ENCODE measurements at regions not wholly inside any gene's neighbourhood (a gene's known extent, or its start where the extent isn't known, plus 50 kb on each side); places are given as distances from the start of the nearest gene placed in this dataset.

DNA sequence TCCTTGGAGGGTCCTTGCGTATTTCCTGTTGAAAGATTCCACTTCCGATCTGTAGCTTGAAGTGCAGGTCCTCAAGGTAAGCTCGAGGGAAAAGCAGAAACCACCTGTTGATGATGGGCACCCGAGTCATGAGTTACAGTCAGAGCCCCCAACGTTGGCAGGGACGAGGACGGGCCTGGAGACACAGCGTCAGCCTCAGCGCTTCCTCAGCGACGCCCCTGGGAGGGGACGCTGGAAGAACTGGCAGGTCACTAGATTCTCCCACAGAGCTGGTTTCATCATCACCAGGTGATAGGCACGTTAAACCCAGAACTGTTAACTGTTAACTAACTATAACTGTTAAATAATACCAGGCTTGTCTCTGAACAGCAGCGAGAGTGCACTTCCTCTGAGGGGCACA is 101.8 kb downstream of the TNFAIP2 start:
- no peak overlapping the region for H3K4me3 Mint-ChIP-seq (ENCODE audit: unreplicated experiment)
- H3K27ac Mint-ChIP-seq (ENCODE audit: unreplicated experiment), result no peak overlapping the region
- no peaks in the 10 kb centered on the region for H3K9me3 Mint-ChIP-seq (ENCODE audit: low read depth)
- no peaks in the 10 kb centered on the region for H3K4me1 Mint-ChIP-seq (ENCODE audit: low read depth)
- peaks cover 20% of the 10 kb centered on the region for H3K27me3 Mint-ChIP-seq (ENCODE audit: low read depth)
- DNase-seq (ENCODE audit: low spot score), result peak; percentile 60
- TF ChIP-seq, protein P1, sequence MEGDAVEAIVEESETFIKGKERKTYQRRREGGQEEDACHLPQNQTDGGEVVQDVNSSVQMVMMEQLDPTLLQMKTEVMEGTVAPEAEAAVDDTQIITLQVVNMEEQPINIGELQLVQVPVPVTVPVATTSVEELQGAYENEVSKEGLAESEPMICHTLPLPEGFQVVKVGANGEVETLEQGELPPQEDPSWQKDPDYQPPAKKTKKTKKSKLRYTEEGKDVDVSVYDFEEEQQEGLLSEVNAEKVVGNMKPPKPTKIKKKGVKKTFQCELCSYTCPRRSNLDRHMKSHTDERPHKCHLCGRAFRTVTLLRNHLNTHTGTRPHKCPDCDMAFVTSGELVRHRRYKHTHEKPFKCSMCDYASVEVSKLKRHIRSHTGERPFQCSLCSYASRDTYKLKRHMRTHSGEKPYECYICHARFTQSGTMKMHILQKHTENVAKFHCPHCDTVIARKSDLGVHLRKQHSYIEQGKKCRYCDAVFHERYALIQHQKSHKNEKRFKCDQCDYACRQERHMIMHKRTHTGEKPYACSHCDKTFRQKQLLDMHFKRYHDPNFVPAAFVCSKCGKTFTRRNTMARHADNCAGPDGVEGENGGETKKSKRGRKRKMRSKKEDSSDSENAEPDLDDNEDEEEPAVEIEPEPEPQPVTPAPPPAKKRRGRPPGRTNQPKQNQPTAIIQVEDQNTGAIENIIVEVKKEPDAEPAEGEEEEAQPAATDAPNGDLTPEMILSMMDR (IDR thresholded peaks at IDR 0.05), result no peak
- H3K36me3 Mint-ChIP-seq (ENCODE audit: low read depth), result peaks cover 1% of the 10 kb centered on the region

DNA sequence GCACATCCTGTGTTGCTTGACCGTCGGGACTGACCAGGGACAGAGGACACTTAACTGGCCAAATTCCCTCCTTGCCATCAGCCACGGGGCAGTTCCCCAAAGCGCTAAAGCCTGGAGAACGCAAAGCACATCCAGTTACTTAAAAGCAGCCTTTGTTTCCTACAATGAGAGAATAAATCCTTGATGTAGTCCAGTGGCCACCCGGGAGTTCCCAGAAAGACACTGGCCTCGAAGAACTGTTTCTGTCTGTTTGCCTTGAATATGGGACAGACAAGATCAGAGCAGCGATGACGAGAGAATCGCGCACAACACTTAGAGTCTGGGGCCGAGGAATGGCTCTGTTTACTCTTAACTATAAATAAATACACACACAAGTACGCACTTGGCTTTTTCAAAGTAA is 102.2 kb downstream of the TNFAIP2 start:
- Mint-ChIP-seq H3K4me1 (ENCODE audit: low read depth) (no peaks in the 10 kb centered on the region), H3K36me3 (ENCODE audit: low read depth) (peaks cover 1% of the 10 kb centered on the region), H3K27ac (ENCODE audit: unreplicated experiment) (no peak overlapping the region), H3K27me3 (ENCODE audit: low read depth) (peaks cover 20% of the 10 kb centered on the region), H3K9me3 (ENCODE audit: low read depth) (no peaks in the 10 kb centered on the region), H3K4me3 (ENCODE audit: unreplicated experiment) (no peak overlapping the region)
- TF ChIP-seq, protein P1 (IDR thresholded peaks at IDR 0.05), result no peak
- DNase-seq (ENCODE audit: low spot score), result peak; percentile 38

DNA sequence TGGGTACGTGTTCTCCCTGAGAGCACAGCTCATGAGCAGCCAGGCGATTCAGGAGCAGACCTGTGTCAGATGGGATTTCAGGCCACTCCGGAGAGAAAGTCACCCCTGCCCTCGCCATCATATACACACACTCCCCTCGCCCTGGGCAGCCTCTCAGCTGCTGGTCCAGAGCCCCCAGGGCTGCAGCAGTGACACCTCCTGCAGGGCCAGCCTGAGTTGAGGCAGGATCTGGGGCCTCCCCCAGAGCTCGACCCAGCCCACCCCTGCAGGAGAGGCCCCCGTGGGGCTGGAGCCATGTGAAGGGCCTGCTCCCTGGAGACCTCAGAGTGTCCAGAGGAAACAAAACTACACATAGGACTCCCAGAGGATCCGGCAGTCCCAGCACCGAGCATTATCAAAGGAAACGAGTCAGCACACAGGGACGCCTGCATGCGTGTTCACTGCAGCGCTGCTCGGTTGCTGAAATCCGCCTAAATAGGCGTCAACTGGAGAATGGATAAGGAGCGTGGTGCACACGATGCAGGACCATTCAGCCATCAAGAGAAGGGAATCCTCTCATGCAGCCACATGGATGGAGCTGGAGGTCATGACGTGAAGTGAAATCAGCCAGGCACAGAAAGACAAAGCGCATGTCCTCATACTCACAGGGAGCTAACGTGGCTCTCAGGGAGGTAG is 104.0 kb downstream of the TNFAIP2 start:
- Mint-ChIP-seq H3K36me3 (ENCODE audit: low read depth) (peaks cover 1% of the 10 kb centered on the region), H3K27ac (ENCODE audit: unreplicated experiment) (no peak overlapping the region)

DNA sequence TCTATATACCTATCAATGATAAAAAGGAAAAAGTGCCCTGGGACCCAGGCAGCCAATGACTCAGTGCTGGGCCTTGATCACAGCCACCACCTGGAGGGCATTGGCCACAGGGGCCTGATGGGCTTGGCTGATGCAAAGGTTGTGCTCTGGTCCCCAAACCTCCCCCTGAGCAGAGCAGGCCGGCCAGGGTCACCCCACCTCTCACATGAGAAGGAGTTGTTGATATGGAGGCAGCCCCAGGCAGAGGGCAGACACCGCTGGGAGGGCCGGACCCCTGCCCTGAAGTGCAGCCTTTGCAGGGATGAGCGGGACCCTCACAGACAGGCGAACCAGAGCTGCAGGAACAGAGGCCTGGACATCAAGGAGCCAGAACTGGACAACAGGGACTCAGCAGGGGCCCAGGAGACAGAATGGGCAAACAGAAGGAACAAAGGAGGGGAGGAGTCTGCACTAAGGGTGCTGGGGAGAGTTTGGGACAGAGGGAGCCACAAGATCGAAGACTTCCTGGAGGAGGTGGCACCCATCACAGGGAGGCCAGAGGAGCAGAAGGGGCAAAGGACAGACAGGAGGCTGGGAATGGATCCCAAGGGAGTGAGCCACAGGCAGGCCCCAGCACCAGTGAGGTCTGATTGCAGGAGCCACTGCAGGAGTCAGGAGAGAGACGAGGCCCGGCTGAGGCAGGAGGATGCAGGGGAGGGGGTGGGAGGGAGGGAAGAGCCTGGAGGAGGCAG is 105.0 kb downstream of the TNFAIP2 start:
- peaks cover 1% of the 10 kb centered on the region for H3K36me3 Mint-ChIP-seq (ENCODE audit: low read depth)
- no peaks in the 10 kb centered on the region for H3K9me3 Mint-ChIP-seq (ENCODE audit: low read depth)
- no peak for DNase-seq (ENCODE audit: low spot score)
- no peak overlapping the region for H3K4me3 Mint-ChIP-seq (ENCODE audit: unreplicated experiment)
- TF ChIP-seq, protein P1 (IDR thresholded peaks at IDR 0.05), result no peak
- H3K27me3 Mint-ChIP-seq (ENCODE audit: low read depth), result peaks cover 20% of the 10 kb centered on the region
- H3K4me1 Mint-ChIP-seq (ENCODE audit: low read depth), result no peaks in the 10 kb centered on the region
- no peak overlapping the region for H3K27ac Mint-ChIP-seq (ENCODE audit: unreplicated experiment)

More for the DNA sequence above, 104.0 kb downstream of the TNFAIP2 start:
- TF ChIP-seq, protein P1 (IDR thresholded peaks at IDR 0.05), result no peak
- peaks cover 20% of the 10 kb centered on the region for H3K27me3 Mint-ChIP-seq (ENCODE audit: low read depth)
- DNase-seq (ENCODE audit: low spot score), result no peak
- H3K9me3 Mint-ChIP-seq (ENCODE audit: low read depth), result no peaks in the 10 kb centered on the region
- no peak overlapping the region for H3K4me3 Mint-ChIP-seq (ENCODE audit: unreplicated experiment)
- H3K4me1 Mint-ChIP-seq (ENCODE audit: low read depth), result no peaks in the 10 kb centered on the region

DNA sequence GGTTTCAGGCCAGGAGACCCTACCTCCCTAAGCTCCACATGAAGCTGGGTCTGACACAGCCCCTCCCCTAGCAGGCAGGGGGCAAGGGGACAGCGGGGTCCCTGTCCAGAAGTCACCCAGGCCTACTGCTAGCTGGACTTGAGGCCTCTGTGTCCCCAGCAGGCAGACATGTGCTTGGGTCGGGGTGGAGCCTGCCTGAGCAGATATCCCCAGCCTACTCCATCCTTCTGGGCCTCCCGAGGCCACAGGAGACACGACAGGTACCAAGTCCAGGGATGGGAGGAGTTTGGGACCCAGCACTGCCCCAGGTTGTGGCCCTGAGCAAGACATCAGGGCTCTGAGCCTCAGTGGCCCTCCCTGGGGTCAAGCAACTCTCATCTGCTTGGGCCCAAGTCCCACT is 105.2 kb upstream of the EIF5 start:
- Mint-ChIP-seq H3K4me1 (ENCODE audit: low read depth) (no peaks in the 10 kb centered on the region), H3K9me3 (ENCODE audit: low read depth) (no peaks in the 10 kb centered on the region), H3K27ac (ENCODE audit: unreplicated experiment) (no peak overlapping the region), H3K27me3 (ENCODE audit: low read depth) (peaks cover 20% of the 10 kb centered on the region), H3K4me3 (ENCODE audit: unreplicated experiment) (no peak overlapping the region), H3K36me3 (ENCODE audit: low read depth) (peaks cover 1% of the 10 kb centered on the region)
- no peak for DNase-seq (ENCODE audit: low spot score)
- TF ChIP-seq, protein P1 (IDR thresholded peaks at IDR 0.05), result no peak

Data from chondrocyte (in vitro differentiated cells).